Right cardiac atrium (tissue), 5 donors: ENCODE measurements at regions not wholly inside any gene's neighbourhood (a gene's known extent, or its start where the extent isn't known, plus 50 kb on each side); places are given as distances from the start of the nearest gene placed in this dataset.

Experiments used
- ATAC-seq, 2 donors: fragments of 200-7000 bp; cut with Tn5 transposase; one replicate each; pipeline versions ENCODE4 v1.8.0 to v1.9.1; 2020; ENCODE audit warnings: moderate library complexity in 2 of 2, mild to moderate bottlenecking in 1 of 2
- DNase-seq, 3 donors: peaks; one replicate each; pipeline ENCODE4 v3.0.0-alpha.2; 2020
- H3K27ac ChIP-seq: one replicate; pipeline ENCODE4 v1.5.1; 2013; ENCODE audit warnings: mild to moderate bottlenecking, low read length, control low read depth, moderate library complexity
- H3K27me3 ChIP-seq: one replicate; pipeline ENCODE4 v1.6.1; 2013; ENCODE audit not compliant: control insufficient read depth, insufficient read depth
- H3K4me1 ChIP-seq: one replicate; pipeline ENCODE4 v1.6.1; 2013; ENCODE audit warnings: low read length; ENCODE audit not compliant: control insufficient read depth, insufficient read depth
- H3K4me3 ChIP-seq: one replicate; pipeline ENCODE4 v1.5.1; 2013; ENCODE audit warnings: low read length, control low read depth
- H3K9me3 ChIP-seq: one replicate; pipeline ENCODE4 v1.6.1; 2013; ENCODE audit warnings: low read length; ENCODE audit not compliant: control insufficient read depth
- WGBS: extraction: QIAGEN DNeasy Blood & Tissue Kit; methylation state at CpG from one replicate; pipeline ENCODE4 v1.1.7; 2013; 5-methylcytosine and 5-hydroxymethylcytosine counted together
- intact Hi-C, 4 donors: fragments of 100-400 bp; cut with DNase I; formaldehyde crosslinking; loops; one replicate each; pipeline versions ENCODE4 v1.11.0 to v1.14.0; 2022 to 2023
- donor health status: healthy with polysubstance abuse.
- donor health status: DM: no; HTN: yes; CAD: no.
- donor health status: DM: no; HTN: no; CAD: no.
- donor health status: DM: no; HTN: yes; CAD: no; lungs with severe emphysema.
- donor health status: DM: yes; HTN: yes; CAD: no.

DNA sequence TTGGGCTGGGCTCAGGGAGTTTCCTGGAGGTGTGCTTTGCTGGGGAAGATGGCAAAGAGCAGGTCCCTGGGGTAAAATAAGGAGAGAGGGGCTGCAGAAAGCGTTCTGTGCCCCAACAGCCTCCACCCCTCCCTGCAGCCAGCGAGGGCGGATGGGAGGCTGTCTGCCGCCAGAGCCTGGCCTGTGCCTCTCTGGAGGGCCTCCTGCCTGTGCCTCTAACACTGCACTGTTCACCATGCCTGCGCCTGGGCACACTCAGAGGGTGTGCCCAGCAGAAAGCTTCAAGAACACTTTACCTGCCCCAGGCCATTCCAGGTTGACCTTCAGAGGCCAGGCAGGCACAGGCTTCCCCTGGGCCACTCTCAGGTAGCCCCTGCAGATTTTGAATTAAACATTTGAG is 77.7 kb upstream of the KLF13 start:
- no peak for ATAC-seq
- Histone ChIP-seq H3K27ac (no peak overlapping the region), H3K9me3 (no peaks in the 10 kb centered on the region), H3K4me3 (no peak overlapping the region), H3K4me1 (no peaks in the 10 kb centered on the region), H3K27me3 (no peaks in the 10 kb centered on the region)
- 94% methylated on average over 5 of the region's 5 CpGs for WGBS
- intact Hi-C loops = no loop called here
- peak in 1 of 3 donors; percentile 9 for DNase-seq

DNA sequence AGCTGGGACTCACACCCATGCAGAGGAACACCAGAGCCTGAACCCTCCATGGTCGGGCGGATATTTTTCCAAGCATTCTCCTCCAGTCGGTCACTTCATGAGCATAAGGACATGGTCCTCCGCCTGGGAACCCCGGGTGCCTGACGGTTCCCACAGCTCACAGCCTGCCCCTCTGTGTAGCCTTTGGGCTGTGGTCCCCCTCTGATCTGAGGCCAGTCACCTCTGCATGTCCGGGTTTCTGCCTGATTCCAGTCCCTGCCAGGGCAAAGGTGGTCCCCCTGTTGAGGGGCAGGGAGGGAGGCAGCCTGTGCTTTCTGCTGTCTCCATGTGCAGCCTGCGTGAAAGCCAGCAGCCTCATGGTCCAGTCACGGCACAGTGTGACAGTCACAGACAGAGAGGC is 76.6 kb upstream of the KLF13 start:
- no peak overlapping the region for H3K27ac ChIP-seq
- ATAC-seq = no peak
- H3K4me3 ChIP-seq = no peak overlapping the region
- H3K27me3 ChIP-seq = no peaks in the 10 kb centered on the region
- 90% methylated on average over 9 of the region's 9 CpGs for WGBS
- DNase-seq = peak in 1 of 3 donors; percentile 10
- H3K9me3 ChIP-seq = no peaks in the 10 kb centered on the region
- no peaks in the 10 kb centered on the region for H3K4me1 ChIP-seq
- intact Hi-C loops = no loop called here

DNA sequence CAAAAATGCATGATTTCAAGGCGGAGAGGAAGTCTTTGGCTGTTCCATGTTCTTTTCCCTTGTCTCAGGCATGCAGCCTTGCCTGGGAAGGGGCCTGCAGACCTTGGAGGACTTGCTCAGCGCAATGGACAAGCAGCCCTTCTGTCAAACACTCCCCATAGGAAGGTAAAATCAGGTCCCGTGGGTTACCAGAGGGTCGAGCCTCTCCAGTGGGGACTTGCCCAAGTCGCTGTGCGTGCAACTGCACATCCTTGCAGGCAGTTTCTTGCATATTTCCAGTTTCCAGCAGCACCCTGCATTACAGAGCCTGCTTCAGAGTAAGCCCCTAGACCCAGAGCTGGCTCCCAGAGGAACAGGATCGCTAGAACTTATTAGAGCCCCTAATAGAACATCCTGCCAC is 75.5 kb upstream of the KLF13 start:
- Histone ChIP-seq H3K27ac (no peak overlapping the region), H3K4me1 (no peaks in the 10 kb centered on the region), H3K27me3 (no peaks in the 10 kb centered on the region), H3K9me3 (no peaks in the 10 kb centered on the region), H3K4me3 (no peak overlapping the region)
- DNase-seq (peak in 1 of 3 donors; percentile 4), ATAC-seq (no peak)
- intact Hi-C loops = no loop called here
- 90% methylated on average over 7 of the region's 7 CpGs for WGBS

DNA sequence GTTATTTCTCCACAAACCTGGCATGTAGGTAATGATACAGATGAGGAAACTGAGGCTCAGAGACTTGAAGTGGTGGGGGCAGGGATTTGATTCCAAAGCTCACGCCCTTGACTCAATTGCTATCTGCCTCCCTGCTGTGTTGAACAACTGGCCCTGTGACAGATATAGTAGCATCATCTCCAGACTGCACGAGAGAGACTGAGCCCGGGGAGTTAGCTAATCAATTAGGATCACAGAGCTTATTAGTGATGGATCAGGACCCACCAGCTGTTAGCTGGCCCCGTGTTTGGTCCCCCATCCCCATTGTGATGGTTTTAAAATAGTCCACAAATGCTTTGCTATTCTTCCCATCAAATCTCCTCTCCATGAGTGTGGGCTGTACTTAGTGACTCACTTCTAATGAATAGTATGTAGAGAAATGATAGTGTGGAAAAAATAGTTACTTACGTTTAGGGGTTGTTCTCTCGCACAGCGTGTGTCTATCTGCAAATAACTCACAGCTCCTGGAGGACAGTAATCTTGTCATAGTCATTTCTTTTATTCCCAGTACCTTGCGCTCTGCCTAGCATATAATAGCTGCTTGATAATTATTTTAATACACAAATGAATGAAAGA is 74.4 kb upstream of the KLF13 start:
- H3K4me1 ChIP-seq = no peaks in the 10 kb centered on the region
- 61% methylated on average over 8 of the region's 8 CpGs for WGBS
- ATAC-seq (no peak), DNase-seq (no peak)
- intact Hi-C loops = no loop called here
- H3K27me3 ChIP-seq = no peaks in the 10 kb centered on the region
- H3K9me3 ChIP-seq = no peaks in the 10 kb centered on the region
- no peak overlapping the region for H3K27ac ChIP-seq
- no peak overlapping the region for H3K4me3 ChIP-seq

DNA sequence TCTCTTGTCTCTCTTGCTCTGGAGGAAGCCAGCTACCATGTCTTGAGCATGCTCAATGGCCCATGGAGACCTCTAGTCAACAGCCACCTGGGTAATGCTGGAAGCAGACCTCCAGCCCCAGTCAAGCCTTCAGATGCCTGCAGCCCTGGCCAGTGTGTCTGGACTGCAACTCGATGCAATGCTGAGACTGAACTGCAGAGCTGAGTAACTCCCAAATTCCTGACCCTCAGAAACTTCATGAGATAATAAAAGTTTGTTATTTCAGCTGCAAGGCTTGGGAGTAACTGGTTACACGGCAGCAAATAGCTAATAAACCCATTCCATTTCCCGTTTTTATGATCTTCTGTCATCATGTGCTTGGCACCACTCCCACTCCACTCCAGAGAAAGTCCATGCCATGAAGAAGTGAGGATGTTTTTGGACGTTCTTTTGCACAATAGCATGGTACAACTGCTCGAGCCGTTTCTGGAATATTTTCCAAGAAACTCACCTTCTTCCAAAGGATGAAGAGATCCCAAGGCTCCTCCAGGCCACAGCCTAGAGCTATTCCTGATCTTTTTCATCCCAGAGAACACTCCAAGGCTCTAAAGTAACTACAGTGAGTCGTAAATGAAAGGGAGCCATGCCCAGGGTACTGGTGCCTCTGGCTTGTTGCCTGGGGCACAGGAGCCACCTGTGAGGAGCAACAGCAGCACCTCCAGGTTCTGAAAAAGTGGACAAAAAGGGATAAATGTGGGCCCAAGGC is 72.0 kb upstream of the KLF13 start:
- ATAC-seq (no peak), DNase-seq (peak in 1 of 3 donors; percentile 35)
- Histone ChIP-seq H3K27ac (no peak overlapping the region), H3K4me1 (no peaks in the 10 kb centered on the region), H3K4me3 (no peak overlapping the region), H3K9me3 (no peaks in the 10 kb centered on the region), H3K27me3 (no peaks in the 10 kb centered on the region)
- intact Hi-C loops = no loop called here
- WGBS = 37% methylated on average over 7 of the region's 7 CpGs

DNA sequence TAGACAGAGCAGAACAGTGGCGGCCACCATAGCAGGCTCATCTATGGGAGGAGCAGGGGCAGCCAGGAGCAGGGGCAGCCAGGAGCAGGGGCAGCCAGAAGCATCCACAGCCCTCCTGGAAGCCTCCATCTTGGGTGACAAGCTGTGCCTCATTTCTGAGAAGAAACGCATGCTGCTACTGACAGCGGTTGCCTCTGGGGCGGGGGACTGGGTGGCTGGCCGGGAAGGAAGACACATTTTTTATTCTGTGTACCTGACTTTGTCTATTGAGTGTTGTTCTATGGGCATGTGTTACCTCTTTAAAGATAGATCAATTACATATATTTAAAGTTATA is 71.5 kb upstream of the KLF13 start:
- no peaks in the 10 kb centered on the region for H3K27me3 ChIP-seq
- WGBS = 95% methylated on average over 5 of the region's 5 CpGs
- H3K27ac ChIP-seq = no peak overlapping the region
- H3K4me3 ChIP-seq = no peak overlapping the region
- ATAC-seq (peak in 1 of 2 donors; percentile 28), DNase-seq (peak in 1 of 3 donors; percentile 16)
- intact Hi-C loops = no loop called here
- no peaks in the 10 kb centered on the region for H3K9me3 ChIP-seq
- no peaks in the 10 kb centered on the region for H3K4me1 ChIP-seq

DNA sequence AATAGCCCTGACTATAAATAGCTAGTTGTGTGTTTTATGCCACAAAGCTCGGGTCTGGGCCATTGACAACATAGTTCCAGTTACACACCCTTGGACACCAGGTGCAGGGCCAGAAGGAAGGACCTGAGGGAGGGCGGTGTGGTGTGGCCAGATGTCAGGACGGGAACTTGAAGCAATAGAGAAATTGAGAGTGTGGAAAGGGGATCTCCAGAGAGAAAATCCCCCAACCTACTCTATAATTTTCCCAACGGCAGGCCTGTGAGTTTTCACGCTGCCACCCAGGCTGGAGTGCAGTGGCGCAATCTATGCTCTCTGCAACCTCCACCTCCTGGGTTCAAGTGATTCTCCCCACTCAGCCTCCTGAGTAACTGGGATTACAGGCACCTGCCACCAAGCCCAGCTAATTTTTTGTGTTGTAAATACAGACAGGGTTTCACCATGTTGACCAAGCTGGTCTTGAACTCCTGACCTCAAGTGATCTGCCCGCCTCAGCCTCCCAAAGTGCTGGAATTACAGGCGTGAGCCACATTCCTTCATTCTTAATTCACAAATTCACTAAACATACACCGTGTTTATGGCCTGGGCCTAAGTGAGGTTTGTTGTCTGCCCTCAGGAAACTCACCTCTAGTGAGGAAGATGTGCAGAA is 70.8 kb upstream of the KLF13 start:
- Histone ChIP-seq H3K27me3 (no peaks in the 10 kb centered on the region), H3K27ac (no peak overlapping the region), H3K9me3 (no peaks in the 10 kb centered on the region), H3K4me1 (no peaks in the 10 kb centered on the region), H3K4me3 (no peak overlapping the region)
- DNase-seq (peak in 1 of 3 donors; percentile 31), ATAC-seq (no peak)
- intact Hi-C loops = no loop called here
- whole genome bisulfite sequencing = 83% methylated on average over 9 of the region's 9 CpGs

DNA sequence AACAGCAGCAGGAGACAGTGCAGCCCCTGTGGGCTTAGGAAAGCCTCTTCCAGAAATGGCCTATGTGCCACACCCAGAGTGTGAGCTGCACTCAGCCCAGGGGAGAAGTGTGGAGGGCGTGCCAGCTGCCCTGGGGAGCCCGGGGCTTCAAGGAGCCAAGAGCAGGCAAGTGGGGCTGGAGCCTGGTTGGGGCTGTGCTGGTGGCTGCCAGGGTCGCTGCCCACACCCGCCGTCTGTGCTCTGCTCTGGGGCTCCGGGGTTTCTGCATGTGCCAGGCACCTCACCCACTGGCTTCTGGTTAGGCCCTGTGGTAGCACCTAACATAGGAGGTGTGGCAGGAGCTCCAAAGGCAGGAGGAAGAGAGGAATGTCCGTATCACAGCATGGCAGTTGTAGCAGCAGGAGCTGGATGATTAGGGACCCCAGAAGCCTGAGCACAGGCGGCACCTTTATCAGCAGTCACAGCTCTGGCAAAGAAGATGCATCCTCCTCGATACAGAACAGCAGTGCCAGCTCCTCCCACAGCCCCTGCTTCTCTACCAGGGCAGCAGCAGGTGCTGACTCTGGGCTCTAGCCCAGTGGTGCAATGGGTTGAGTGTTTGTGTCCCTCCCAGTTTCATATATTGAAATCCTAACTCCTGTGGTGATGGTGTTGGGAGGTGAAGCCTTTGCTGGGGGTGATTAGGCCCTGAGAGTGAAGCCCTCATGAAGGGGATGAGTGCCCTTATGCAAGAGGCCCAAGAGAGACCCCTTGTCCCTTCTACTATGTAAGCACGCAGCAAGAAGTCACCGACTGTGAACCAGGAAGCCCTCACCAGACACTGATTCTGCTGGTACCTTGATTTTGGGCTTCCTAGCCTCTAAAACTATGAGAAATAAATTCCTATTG is 70.0 kb upstream of the KLF13 start:
- Histone ChIP-seq H3K27me3 (no peaks in the 10 kb centered on the region), H3K4me3 (no peak overlapping the region), H3K4me1 (no peaks in the 10 kb centered on the region), H3K27ac (no peak overlapping the region), H3K9me3 (no peaks in the 10 kb centered on the region)
- ATAC-seq = no peak
- 73% methylated on average over 11 of the region's 11 CpGs for WGBS
- intact Hi-C loops = no loop called here
- peak in 1 of 3 donors; percentile 38 for DNase-seq

DNA sequence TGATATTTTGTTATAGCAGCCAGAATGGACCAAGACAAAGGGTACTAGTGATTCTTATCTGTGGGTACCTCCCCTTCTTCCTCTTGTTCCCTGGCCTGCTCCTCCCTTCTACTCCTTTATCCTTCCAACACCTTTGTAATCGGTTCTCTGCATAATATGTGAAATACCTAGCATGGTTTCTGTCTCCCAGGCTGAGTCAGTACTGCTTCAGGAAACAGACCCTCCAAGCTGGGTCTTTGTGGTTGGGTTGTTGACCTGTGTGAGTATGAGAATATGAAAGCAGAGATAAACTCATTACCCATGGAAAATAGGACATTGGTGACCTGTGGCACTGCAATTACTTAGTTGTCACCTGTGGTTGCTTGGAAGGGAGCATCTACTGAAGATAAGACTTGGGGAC is 69.3 kb upstream of the KLF13 start:
- 58% methylated on average over 1 of the region's 1 CpG for WGBS
- DNase-seq (no peak), ATAC-seq (no peak)
- Histone ChIP-seq H3K27me3 (no peaks in the 10 kb centered on the region), H3K27ac (no peak overlapping the region), H3K4me3 (no peak overlapping the region), H3K9me3 (no peaks in the 10 kb centered on the region), H3K4me1 (no peaks in the 10 kb centered on the region)
- intact Hi-C loops = no loop called here

DNA sequence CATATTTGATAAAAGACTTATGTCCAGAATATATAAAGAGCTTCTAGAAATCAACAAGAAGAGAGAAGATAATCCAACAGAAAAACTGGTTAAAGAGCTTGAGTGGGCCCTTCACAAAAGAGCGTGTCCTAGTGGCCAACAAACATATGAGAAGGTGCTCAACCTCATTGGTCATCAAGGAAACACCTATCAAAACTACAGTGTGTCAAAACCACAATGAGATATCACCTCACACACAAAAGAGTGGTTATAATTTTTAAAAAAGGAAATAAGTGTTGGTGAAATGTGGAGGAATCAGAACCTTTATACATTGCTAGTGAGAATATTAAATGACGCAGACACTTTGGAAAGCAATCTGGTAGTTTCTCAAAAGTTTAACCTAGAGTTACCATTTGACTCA is 68.4 kb upstream of the KLF13 start:
- Histone ChIP-seq H3K4me1 (no peaks in the 10 kb centered on the region), H3K9me3 (no peaks in the 10 kb centered on the region), H3K4me3 (no peak overlapping the region), H3K27me3 (no peaks in the 10 kb centered on the region), H3K27ac (no peak overlapping the region)
- DNase-seq (no peak), ATAC-seq (no peak)
- intact Hi-C loops = no loop called here
- 93% methylated on average over 2 of the region's 2 CpGs for WGBS
